CD4-positive, alpha-beta T cell treated with Interleukin-6 at 100 ng/mL for 8 hours (primary cell): ENCODE measurements at regions not wholly inside any gene's neighbourhood (a gene's known extent, or its start where the extent isn't known, plus 50 kb on each side); places are given as distances from the start of the nearest gene placed in this dataset.

Experiments
- DNase-seq: peaks from one replicate; pipeline ENCODE4 v3.0.0-alpha.2; 2020; ENCODE audit warnings: mixed read lengths, low spot score

GRCh38 chr1:244970744-244971551 is 106.6 kb upstream of the HNRNPU start:
- DNase-seq = peak; percentile 94

DNA sequence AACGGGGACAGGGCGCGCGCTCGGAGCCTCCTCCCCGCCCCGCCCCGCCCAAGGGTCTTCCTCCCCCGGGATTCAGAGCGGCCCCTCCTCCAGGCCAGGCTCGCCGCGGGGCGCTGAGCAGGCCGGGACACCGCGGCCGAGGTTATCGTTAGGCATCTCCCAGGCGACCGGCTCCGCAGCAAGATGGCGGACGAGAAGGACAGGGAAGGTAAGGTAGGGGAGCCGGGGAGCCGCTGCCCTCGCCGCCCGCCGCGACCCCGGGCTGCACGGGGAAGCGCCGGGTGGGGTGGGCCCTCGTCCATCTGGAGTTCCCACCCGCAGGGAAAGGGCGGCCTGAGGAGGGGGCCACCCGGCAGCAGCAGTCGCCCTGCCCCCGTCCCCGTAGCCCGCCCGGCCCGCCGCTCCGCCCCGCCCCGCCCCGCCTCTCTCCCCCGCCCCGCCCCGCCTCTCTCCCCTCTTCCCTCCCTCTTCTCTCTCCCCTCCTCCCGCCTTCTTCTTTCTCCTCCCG is 105.9 kb upstream of the HNRNPU start:
- no peak for DNase-seq

GRCh38 chr1:244969355-244970235 is 105.3 kb upstream of the HNRNPU start:
- peak; percentile 62 for DNase-seq

- no peak for DNase-seq
These were observed 104.5 kb upstream of the HNRNPU start for GRCh38 chr1:244968881-244969280.

DNA sequence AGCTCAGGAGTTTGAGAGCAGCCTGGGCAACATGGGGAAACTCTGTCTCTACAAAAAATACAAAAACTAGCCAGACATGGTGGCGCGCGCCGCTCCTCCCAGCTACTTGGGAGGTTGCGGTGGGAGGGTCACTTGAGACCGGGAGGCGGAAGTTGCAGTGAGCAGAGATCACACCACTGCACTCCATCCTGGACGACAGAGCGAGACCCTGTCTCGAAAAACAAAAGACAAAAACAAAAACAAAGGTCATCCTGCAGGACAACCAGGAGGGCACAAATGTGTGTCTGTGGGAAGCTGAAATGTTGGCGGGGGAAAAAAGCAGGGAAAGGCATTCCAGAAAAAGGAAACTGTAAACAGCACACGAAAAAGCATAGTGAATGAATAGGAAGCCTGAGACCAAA is 104.1 kb upstream of the HNRNPU start:
- DNase-seq = no peak

- DNase-seq = no peak
These were observed 102.8 kb upstream of the HNRNPU start for GRCh38 chr1:244967159-244967558.

DNA sequence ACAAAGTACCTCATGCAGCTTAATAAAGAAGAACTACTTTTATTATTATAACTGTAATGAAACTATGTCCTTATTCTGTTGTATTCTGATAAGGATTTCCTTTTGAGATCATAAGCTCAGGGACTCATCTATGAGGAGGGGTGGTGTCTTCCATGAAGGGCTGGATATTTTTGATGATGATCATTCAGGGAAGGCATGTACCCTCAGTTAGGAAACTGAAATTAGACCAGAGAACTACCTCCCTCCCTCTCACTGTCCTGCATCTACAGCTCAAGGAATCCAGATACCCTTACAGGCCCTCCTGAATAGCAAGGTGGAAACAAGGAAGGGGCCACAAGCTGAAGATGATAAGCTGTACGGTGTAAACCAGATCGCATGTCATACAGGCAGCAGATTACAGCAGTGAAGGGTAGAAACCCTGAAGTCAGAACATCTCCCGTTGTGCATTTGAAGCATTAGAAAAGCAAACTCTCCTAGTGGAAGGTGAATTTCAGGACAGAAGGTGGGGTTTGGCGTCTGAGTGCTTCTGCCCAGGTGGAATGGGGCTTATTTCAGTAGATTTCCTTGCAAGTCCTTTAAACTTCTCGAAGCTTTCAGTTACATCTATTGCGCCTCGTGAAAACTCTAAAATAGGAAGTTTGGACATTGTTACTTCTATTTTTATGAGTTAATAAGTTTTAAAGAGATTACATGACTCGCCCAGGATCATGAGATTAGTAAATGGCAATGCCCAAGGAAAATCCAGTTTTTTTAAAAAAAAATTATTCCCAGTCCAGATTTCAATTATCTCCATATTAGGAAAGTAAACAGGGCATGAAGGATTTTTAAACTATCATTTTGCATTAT is 101.1 kb upstream of the HNRNPU start:
- DNase-seq = no peak

DNA sequence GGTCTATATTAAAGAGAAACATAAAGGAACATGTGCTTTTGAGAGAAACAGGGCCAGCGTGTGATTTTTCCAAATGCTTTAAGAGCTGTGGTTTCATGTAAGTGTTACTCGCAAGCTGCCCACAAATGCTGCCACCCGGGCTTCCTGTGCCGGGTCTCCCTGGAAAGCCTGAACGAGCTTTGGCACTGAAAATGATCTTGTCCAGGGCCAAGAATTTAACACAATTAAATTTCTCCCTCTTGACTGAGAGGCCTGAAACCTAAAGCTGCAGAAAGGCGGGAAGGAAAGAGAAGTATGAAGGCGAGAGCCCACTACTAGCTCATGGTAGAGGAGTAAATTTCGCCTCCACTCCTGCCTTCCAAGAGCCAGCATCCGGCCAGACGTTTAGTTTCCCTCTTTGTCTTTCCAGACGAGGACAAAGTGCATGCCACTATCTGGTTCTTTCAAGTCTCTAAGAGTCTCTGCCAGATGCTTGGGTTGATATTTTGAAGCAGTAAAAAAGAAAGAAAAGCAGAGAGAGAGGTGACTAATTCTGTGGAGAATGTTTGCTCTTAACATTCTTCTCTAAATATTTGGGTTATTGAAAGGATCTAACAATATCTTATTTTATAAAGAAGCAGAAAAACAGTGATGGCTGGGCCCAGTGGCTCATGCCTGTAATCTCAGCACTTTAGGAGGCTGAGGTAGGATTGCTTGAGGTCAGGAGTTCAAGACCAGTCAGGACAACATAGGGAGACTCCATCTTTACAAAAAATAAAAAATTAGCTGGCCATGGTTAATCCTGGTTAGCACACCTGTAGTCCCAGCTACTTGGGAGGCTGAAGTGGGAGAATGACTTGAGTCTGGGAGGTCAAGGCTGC is 100.0 kb upstream of the HNRNPU start:
- DNase-seq = peak; percentile 2

DNA sequence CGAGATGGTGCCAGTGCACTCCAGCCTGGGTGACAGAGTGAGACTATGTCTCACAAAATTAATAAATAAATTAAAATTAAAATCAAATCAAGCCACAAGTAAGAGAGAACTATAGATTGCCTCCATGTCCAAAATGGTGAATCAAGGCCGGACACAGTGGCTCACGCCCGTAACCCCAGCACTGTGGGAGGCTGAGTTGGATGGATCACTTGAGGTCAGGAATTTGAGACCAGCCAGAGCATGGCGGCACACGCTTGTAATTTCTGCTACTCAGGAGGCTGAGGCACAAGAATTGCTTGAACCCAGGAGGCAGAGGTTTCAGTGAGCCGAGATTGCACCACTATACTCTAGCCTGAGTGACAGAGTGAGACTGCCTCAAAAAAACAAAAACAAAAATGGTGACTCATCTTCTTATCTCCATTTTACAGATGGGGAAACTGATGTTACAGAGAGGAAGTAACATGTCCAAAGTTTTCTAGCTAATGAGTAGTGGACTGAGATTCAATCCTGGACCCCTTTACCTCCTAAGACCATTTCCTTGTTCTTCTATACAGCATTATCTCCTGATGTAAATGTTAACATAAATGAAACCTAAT is 99.0 kb upstream of the HNRNPU start:
- no peak for DNase-seq

DNA sequence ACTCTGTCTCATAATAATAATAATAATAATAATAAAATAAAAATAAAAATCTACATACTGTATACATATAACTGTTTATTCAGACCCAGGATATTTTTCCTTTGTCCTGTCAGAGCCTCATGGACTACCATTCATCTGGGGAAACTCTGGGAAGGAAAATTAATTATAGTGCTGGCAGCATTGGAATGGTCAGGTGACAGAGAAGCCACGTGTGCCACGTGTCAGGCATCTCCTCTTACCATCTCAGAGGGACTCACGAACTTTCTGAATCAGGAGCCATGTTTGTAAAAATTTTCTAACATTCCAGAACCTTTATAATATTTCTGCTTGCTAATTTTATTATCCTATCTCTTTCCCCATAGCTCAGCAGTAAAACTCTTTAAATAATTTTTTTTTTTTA is 97.8 kb upstream of the HNRNPU start:
- DNase-seq = no peak

GRCh38 chr1:244960904-244961303 is 96.6 kb upstream of the HNRNPU start:
- DNase-seq = no peak

DNA sequence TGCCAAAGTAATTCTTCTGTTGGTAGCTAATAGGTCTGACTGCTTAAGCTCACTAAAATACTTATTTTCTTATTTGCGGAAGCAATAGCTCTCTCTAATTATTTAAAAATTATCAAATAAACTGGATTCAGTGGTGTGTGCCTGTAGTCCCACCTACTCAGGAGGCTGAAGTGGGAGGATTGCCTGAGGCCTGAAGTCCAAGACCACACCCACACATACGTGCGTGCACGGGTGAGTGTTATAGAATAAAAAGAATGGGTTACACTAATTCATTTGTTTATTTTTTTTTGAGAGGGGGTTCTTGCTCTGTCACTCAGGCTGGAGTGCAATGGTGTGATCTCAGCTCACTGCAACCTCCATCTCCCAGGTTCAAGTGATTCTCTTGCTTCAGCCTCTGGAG is 94.2 kb upstream of the HNRNPU start:
- no peak for DNase-seq

- DNase-seq = no peak
These were observed 93.2 kb upstream of the HNRNPU start for GRCh38 chr1:244957525-244957924.

- DNase-seq = no peak
These were observed 92.8 kb upstream of the HNRNPU start for GRCh38 chr1:244957122-244957521.

- no peak for DNase-seq
These were observed 91.3 kb upstream of the HNRNPU start for GRCh38 chr1:244955661-244956060.

DNA sequence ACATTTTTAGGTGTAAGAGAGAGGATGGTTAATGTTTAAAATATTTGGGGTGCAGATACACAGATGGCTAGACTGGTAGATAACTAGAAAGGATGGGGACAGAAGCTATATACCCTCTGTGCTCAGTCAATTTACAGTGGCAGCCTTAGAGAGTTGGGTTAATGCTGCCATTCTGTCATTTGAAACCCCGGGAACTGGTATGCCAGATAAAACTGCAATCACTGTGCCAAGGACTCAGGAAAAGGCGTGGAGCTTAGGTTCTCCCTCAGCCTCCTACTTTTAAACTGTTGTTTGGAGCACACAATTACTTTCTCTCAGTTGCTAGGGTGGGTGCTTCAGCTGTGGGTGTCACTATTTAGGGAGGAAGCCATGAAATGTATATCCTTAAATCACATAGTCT is 90.0 kb upstream of the HNRNPU start:
- DNase-seq = no peak

DNA sequence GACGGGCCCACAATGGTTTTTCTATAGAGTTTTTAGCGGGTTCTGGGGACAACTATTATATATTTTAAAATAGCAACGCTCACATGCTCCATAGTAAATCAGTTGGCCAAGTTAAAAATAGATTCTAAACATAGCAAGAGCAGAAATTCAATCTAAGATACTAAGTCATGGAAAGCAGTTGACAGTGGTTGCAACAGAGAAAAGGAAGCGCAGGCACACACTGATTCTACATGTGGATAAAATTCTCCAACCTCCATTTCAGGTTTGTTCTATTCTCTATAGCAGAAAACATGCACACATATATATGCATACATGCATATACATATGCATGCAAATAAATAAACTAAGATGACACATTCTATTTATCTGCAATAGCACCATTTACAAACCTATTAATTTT is 89.6 kb upstream of the HNRNPU start:
- DNase-seq = no peak

- no peak for DNase-seq
These were observed 88.6 kb upstream of the HNRNPU start for GRCh38 chr1:244952940-244953339.

GRCh38 chr1:244952280-244952933 is 88.1 kb upstream of the HNRNPU start:
- no peak for DNase-seq

DNA sequence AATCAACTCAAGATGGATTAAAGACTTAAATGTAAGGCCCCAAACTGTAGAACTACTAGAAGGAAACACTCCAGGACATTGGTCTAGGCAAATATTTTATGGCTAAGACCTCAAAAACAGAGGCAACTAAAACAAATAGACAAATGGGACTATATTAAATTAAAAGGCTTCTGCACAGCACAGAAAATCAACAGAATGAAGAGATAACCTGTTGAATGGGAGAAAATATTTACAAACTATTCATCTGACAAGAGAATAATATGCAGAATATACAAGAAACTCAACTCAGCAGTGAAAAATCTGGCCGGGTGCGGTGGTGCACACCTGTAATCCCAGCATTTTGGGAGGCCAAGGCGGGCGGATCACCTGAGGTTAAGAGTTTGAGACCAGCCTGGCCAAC is 84.1 kb upstream of the HNRNPU start:
- DNase-seq = no peak
